HT1080 (cell line): ENCODE measurements at regions not wholly inside any gene's neighbourhood (a gene's known extent, or its start where the extent isn't known, plus 50 kb on each side); places are given as distances from the start of the nearest gene placed in this dataset.

Source experiments
- DNase-seq: peaks from one replicate; pipeline ENCODE4 v3.0.0-alpha.2; 2015; ENCODE audit warnings: low read depth

DNA sequence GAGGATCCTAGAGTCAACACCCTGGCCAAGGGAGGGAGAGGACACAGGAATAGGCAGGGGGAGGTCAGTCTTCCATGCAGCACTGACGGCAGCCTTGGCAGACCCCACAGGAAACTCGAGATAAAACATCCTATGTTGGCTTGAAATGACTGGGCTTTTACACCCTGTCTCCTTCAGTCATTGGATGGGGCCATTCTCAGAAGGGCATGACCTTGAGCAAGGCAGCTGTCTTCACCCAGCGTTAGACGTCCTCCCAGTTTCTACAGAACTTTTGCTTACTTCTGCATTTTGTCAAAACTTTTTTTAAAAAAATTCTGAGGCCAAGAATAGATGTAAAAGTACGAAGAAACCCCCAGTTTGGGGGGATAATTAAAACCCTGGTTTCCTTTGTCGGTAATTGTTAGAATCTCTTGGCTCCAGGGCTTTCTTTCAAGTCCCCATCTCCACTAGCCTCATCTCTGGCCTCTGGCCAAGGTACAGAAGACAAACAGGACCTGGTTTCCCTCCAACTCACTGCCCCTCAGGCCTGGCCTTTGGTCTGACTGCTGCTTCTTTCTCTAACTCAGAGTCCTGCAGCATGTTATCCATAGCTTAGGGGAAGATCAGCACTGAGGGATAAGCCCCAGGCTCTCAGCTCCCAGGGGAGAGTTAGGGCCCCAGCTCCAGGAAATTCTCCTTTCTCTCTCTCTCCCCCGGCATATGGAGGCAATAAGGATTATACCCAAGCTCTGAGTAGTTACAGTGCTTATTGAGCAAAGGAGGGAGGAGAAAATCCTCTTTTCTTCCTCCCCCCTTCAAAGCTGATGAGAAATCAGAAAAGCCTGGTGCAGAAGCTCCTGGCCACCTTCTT is 51.6 kb upstream of the KCND3 start:
- no peak for DNase-seq

DNA sequence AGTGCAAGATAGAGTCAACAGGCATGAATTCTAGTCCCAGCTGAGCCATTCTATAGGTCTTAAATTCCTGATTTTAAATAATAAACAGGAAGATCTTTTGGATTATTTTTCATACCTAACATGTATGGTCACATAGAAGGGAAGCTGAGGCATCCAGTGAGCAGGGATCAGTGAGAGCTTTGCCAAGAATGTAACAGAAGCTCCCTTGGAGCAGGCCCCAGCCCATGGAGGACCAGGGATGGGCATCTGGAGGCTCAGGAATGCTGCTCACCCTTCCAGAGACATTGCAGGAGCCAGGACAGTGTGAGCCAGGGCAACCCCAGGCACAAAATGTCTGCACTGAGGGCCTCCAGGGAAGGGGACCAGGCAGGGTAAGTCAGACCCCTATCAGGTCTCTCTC is 54.4 kb upstream of the KCND3 start:
- no peak for DNase-seq

DNA sequence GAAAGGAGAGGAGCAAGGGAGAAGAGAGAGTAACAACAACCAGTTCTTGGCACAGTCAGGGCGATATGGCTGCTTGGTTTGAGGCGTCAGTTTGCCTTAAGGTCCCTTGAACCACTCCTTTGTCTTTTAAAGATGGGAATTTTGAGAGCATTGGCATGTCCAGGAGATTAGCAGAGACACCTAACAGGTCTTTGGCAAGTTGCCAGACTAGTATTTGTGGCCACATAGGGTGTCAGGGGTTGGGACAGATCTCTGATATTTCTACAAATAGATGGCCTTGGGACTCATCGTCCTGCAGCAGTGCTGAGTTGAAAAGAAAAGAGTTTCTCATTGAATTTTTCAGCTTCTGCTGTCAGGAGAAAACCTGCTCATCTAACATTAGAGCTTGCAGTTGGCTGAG is 55.3 kb upstream of the KCND3 start:
- DNase-seq, result no peak

DNA sequence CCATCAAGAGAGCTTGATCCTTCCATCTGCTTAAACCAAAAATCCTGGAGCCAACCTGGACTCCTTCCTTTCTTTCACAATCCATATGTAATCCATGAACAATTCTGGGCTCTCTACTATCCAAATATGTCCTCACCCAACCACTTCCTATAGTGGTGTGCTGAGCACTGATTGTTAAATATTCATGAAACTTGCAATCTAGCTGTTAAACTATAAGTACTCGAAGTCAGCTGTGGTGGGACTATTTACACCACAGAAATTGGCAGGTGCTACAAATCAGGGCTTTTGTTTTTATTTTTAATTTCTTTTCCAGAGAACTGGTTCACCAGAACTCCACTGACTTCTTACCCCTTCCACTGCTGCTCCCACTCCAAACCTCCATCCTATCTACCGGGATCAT is 57.2 kb upstream of the KCND3 start:
- no peak for DNase-seq

DNA sequence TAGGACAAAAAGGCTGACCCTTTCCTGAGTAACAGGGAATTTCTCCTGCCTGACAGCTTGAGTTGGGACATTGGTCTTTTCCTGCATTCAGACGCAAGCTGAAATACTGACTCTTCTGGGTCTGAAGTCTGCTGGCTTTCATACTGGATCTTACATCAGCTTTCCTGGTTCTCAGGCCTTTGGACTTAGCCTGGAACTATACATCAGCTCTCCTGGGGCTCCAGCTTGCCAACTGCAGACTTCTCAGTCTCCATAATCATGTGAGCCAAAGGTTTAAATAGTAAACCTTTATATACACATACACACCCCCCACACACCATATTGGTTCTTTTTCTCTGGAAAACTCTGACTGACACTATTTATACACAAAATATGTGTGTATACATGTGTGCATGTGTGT is 59.0 kb upstream of the KCND3 start:
- DNase-seq, result no peak

DNA sequence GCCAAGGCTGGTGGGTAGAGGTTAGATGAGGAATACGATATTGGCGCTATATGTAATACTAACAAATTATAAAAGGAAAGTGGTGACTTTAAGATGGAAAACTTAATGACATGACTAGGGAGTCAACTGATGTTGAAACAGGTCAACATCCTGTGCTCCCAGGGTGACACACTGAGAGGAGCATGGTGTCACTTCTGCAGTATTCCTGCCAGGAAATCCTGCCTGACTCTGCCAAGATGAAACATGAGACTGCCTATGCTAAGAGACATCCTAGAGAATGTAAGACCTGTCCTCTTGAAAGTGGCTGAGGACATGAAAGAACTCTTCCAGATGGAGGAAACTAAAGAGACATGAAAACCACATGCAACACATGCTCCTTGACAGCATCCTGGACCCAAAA is 65.0 kb upstream of the KCND3 start:
- DNase-seq, result peak; percentile 46

DNA sequence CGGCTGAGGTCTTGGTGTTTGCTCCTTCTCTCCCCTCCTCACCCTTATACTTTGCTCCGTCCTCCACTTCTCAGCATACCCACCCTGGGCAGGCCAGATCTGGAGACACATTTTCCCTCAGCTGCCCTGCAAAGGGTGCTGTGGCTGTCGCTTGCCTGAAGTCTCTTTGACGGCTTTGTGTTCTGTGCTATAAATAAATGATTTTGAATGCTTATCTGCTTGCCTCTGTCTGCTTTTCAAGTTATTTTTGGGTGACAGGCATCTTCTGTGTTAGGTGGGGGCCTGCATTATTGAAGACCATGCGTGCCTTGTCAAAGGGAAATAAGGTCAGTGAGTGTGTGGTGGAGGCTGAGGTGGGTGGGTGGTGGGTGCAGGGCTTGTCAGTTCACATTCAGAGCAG is 66.9 kb upstream of the KCND3 start:
- no peak for DNase-seq

DNA sequence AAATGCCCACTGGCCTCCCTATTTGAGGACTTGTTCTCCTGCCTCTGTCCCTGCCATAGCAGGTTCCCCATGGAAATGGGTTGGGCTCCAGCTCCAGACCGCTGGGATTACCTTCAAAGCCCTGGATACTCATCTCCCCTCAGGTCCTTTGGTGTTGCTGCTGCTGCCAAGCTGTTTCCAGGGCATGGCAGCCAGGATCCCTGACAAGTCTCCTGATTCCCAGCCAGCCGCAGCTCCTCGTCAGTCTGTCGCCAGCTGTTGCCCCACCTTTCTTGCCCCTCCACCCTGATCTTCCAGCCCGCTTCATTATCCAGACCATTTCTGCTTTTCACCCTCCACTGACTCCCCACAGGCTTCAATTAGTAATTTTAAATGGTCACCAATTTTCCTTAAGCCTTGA is 68.3 kb upstream of the KCND3 start:
- no peak for DNase-seq

DNA sequence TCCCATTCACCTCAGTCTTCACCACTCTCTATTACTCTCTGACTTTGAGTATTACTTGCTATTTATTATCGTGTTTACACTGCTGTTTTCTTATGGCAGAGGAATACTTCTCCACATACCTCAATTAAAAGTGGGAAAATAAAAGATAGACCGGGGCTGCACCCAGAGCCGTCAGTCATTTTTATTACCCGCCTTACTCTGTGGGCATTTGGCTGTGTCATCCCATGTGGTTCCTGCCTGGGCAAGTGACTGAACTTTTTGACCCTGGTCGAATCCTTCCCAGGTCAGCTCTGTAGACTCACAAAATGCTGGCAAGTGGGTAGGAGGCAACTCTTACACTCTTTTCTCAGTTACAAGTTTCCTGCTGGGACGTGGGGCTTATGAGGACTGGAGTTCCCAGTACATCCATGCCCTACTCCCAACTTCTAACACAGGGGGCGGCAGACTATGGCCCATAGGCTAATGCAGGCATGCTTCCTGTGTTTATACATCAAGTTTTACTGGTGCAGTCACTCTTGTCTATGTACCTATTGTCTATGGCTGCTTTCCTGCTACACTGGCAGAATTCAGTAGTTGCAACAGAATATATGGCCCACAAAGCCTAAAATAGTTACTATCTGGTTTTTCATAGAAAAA is 69.5 kb upstream of the KCND3 start:
- no peak for DNase-seq

DNA sequence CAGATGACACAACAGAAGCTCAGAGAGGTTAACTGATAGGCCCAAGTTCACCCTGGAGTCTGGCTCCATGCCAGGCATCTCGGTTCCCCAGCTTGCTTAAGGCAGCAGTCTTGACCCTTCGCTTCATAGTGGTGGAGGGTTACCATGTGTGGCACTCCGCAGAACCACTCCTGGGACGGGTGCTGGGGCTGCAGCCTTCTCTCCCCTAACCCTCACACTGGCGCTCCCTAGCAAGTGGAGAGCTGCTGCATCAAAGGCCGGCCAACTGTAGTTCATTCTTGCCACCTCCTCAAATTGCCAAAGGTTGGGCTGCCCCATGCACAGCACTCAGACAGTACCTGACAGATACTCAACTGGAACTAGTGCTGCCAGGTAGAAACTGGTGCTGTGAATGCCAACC is 70.2 kb upstream of the KCND3 start:
- no peak for DNase-seq

DNA sequence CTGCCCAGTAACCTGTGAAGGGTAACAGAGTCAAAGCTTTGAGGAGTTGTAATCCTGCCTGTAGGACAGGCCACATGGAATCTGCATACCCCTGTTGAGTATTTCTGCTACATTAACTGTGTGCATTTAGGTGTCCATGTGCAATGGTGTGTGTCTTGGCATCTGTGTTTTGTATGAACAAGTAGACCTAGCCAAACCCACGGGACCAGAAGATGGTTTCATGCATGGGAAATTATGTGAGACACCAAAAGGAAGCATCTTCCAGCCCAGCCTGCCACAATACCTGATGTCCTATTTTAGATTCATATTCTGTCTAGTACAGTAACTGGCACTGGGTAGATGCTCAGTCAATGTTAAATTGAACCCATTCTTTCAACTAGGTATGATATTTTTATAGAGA is 70.8 kb upstream of the KCND3 start:
- no peak for DNase-seq

DNA sequence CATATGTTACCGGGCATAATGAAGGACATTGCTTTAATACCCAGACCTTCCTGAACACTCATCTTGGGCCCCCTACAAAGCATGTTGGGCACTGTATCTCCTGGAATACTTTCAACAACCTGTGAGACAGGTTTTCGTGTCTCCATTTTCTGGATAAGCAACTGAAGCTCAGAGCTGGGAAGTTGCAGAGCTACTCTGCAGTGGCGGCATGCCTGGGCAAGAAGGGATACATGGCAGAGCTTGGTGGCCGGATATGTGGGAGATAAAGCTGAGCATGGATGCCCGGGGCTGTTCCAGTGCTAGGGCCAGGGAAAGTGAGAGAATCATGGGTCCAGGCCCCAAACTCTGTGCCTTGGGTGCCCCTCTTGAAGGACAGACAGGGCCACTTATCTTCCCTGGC is 71.6 kb upstream of the KCND3 start:
- no peak for DNase-seq

DNA sequence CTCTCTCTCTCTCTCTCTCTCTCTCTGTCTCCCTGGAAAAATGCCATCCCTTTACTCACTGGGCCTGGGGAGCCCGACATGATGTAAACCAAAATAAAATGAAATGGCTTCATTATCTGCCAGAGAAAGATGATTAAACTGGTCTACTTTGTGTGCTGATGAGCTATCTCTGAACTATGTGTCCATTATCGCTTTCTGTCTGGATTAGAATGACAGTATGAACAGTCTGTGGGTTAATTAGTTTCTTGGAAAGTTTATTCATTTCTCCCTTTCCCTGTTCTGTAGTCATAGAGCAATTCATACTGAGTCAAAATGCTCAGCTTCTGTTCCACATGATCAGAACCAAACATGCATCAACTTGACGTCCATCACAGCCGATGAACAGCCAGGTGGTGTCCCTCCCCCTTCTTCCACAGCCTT is 72.4 kb upstream of the KCND3 start:
- DNase-seq, result no peak

DNA sequence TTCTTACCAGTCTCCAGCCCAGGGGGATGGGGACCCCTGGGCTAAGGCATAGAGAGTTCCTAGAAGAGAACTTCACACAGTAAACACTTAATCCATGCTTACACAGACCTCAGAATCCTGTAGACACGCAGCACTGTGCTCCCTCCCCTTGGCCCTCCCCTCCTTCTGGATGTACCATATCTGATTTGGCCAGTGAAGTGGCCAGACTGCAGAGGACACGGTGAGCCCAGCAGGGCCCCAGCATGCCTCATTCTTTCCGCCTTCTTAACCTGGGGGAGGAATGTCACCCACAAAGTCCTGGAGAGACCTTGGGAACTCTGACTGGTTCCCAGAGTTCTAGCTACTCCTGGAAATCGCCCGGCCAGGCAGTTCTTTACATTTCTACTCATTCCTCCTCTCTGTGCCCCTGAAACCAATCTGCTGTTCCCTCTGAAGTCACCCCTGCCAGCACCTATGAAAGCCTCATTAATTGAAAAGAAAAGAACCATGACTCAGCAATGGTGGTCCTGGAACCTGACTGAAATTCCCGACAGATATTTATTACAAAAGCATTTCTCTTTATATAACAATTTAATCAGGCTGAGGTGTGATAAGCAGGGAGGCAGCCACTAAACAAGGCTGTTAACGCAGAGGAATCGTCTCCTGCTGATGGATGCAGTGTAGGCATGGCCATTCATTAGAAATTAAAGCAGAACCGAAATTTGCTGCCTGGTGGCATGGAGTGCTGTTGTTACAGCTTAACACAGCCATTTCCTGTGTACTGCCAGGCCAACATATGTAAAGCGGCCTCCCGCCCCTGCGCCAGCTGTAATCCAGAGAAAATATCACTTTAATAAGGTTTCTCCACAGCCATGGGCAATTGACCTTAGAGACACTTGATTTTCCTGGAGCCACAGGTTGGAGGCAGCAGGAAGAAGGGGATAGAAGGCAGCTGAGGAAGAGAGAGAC is 74.6 kb upstream of the KCND3 start:
- no peak for DNase-seq

DNA sequence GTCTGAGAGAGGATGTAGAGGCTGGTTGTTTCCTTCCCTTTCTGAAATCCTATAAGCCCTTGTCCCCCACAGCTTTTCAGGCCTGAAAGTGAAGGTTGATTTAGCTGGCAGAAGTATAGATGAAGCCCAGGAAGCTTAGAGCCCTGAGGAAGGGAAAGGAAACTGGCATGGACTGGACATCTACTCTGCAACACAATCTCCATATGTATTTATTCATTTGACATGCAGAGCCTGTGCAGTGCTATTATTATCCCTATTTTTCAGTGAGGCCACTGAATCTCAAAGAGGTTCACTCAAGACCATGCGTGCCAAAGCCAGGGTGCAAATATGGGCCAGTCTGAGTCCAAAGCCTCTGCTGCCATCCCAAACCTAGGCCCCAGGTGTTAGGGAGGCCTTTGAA is 78.5 kb upstream of the KCND3 start:
- DNase-seq, result no peak

DNA sequence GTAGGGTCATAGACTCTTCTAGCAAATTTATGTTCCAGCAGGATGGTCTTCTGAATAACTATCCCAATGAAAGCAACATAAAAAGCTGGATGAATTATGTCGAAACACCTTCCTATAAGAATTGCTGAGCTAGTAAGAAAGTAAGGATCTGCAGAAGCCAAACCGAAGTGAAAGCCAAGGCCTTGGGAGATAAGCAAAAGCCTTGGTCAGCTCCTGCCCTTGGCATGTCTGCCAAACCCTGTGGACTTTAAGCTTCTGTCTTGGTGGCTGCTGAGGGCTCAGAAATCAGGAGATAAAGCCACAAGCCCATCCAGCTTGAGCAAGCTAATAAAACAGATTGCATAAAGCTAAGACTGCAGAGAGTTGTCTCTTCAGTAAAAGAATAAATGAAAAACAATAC is 81.2 kb upstream of the KCND3 start:
- no peak for DNase-seq

DNA sequence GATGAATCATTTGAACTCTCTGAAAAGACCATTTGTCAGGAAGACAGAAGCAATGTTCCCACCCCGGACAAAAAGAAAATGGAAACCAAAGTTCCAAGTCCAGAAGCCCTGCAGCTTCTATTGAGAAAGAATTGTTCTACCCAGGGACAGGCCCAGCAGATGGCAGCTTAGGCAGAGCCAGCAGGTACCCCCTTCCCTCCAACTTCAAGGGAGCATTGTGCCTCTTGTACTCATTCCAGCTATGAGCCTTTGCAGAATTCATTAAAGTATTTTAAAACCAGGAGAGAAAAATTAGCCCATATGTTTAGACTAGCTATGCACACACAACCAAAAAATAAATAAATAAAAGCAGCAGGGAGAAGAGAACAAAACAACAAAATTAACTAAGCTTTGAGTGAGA is 85.2 kb upstream of the KCND3 start:
- DNase-seq, result no peak

DNA sequence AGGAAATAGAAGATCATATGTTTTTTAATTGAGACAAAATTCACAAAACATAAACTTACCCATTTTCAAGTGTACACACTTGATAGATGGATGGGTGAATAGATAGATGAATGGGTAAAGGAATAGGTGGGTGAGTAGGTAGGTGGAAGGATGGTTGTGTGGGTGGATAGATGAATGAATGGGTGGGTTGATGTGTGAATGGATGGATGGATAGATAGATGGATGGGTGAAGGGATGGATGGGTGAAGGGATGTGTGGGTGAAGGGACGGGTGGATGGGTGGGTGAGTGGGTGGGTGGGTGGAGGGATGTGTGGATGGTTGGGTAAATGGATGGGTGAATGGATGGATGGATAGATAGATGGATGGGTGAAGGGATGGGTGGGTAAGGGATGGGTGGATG is 86.1 kb upstream of the KCND3 start:
- no peak for DNase-seq

DNA sequence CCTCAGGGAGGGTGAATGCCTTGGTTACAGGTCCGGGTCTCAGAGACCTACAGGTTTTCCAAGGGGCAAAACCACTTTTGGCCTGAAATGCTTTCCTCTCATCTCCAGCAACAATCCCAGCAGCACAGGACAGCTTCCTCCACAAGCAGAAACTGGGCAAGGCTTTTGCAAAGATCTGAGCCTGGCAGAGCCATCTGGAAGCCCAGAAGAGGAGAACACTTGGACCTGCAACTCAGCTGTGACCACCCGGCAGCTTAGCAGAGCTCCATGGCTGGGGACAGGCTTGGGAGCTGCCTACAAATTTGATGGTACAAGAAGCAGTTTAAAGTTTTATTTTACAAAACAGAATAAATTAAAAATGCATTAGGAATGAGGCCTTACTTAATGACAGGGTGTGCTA is 90.0 kb upstream of the KCND3 start:
- DNase-seq, result no peak

DNA sequence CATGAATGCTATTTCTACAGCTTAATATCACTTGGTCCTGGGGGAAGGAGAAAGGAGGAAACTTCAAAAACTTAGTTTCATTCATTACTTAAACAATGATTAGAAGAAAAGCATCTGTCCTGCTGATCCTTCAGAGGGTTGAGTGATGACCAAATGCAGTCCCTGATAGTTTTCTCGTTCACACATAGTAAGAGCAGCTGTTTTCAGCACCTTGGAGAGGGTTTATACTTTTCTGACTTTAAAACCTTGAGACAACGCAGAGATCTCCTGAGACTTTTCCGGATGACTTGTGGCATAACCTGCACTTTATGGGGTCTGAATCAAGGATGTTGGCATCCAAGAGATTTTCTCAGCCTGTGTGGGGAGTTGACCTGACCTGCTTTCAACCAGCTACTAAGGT is 94.0 kb upstream of the KCND3 start:
- no peak for DNase-seq

DNA sequence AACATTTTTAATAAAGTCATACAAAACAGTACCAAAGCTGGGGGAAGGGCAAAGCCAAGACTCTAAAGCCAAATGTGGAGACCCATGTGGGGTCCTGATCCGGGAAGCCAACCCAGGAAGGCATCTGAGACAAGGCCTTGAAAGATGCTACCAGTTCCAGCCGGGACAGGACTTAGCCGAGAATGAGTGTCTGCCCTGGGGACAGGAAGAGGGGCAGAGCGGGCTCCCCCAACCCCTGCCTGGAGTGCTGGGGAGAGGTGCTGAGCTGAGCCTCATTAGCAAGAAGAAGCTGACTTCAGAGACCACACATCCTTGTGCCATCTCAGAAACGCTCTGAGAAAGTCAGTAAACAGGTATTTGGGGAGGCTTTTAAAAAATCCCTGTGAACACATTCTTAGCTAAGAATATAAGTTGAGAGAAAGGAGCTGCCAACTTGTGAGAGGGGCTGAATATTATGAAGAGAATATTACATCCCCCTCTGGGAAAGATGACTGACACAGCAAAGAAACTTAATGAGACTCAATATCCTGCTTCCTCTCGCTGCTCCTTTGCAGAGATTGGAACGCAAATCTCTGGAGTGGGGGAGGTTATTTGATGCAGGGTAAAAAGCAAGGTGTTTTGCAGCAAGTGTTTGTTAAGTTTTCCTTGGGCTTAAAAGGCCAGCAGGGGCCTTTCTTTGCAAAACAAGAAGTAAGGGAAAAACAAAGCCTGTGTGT is 103.3 kb upstream of the KCND3 start:
- no peak for DNase-seq

DNA sequence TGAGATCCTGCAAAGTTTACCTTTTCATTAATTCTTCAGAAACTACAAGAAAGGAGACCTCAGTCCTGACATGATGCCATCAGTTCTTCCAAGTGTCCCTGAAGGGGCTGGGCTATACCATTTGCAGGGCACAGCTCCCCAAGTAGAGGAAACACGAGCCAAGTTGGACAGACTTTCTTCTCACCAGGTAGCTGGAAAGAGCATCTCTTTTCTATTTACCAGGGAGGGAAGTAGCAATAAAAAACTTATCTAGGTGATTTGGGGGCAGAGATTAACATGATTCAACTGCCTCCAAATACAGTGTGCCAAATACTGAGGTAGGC is 103.9 kb upstream of the KCND3 start:
- no peak for DNase-seq
